Liver (tissue), 3 donors: ENCODE measurements at regions not wholly inside any gene's neighbourhood (a gene's known extent, or its start where the extent isn't known, plus 50 kb on each side); places are given as distances from the start of the nearest gene placed in this dataset.

ENCODE experiments used
- REST ChIP-seq: IDR thresholded peaks from 2 replicates; pipeline ENCODE4 v1.6.1; 2016; ENCODE audit warnings: antibody characterized with exemption, mild to moderate bottlenecking
- RXRA ChIP-seq, 2 donors: IDR thresholded peaks; 2 replicates each; pipeline ENCODE4 v1.6.1; 2017 to 2018; ENCODE audit warnings: antibody characterized with exemption in 2 of 2, mild to moderate bottlenecking in 1 of 2
- SP1 ChIP-seq: IDR thresholded peaks from 2 replicates; pipeline ENCODE4 v1.6.1; 2018; ENCODE audit warnings: antibody characterized with exemption, mild to moderate bottlenecking
- TF ChIP-seq, protein P1 (sequence below): fragments of 150-350 bp; IDR thresholded peaks from 2 replicates; pipeline ENCODE4 v1.5.1; 2017; ENCODE audit warnings: improper control_type of control experiment, low read depth, low read length; ENCODE audit not compliant: missing input control
- TF ChIP-seq, protein P2 (sequence below): IDR thresholded peaks from 2 replicates; pipeline ENCODE4 v1.6.1; 2016; ENCODE audit warnings: antibody characterized with exemption
- donor health status: healthy.
- donor health status: healthy.

DNA sequence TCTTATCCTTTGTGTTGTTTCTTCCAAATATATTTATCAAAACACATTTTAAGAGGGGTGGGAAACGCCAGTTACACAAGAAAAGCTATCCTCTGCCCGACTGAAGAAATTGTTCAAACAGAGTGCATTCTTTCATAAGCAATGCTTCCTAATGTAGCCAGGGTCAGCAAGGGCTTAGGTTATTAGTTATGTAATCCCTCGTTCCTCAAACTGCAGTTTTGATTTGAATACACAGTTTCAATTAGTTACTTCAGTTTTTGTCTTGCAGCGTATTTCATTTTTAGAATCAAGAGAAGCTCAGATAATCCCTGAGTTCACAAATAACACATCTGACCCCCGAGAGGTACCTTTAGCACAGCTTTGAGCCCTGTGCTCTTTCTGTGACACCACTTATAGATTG, 141.7 kb upstream of the NRIP1 start:
- peak; percentile 18 for TF ChIP-seq SP1
- TF ChIP-seq, protein P1, sequence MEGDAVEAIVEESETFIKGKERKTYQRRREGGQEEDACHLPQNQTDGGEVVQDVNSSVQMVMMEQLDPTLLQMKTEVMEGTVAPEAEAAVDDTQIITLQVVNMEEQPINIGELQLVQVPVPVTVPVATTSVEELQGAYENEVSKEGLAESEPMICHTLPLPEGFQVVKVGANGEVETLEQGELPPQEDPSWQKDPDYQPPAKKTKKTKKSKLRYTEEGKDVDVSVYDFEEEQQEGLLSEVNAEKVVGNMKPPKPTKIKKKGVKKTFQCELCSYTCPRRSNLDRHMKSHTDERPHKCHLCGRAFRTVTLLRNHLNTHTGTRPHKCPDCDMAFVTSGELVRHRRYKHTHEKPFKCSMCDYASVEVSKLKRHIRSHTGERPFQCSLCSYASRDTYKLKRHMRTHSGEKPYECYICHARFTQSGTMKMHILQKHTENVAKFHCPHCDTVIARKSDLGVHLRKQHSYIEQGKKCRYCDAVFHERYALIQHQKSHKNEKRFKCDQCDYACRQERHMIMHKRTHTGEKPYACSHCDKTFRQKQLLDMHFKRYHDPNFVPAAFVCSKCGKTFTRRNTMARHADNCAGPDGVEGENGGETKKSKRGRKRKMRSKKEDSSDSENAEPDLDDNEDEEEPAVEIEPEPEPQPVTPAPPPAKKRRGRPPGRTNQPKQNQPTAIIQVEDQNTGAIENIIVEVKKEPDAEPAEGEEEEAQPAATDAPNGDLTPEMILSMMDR, result no peak
- peak; percentile 49 to 60 for TF ChIP-seq RXRA (IDR thresholded peaks at IDR 0.05)
- no peak for TF ChIP-seq REST
- TF ChIP-seq, protein P2, sequence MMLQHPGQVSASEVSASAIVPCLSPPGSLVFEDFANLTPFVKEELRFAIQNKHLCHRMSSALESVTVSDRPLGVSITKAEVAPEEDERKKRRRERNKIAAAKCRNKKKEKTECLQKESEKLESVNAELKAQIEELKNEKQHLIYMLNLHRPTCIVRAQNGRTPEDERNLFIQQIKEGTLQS, result no peak
